Lower lobe of right lung (tissue), 2 donors: ENCODE measurements at regions not wholly inside any gene's neighbourhood (a gene's known extent, or its start where the extent isn't known, plus 50 kb on each side); places are given as distances from the start of the nearest gene placed in this dataset.

Experiments used
- ATAC-seq, 2 donors: fragments of 200-7000 bp; cut with Tn5 transposase; one replicate each; pipeline ENCODE4 v1.9.1; 2020 to 2022; ENCODE audit warnings: mild to moderate bottlenecking in 2 of 2, moderate library complexity in 2 of 2
- DNase-seq: peaks from one replicate; pipeline ENCODE4 v3.0.0-alpha.2; 2020
- H3K27ac ChIP-seq: fragments of 200-600 bp; one replicate; pipeline ENCODE4 v1.8.0; 2022
- H3K27me3 ChIP-seq: fragments of 200-600 bp; one replicate; pipeline ENCODE4 v1.8.0; 2022; ENCODE audit warnings: low read depth
- H3K36me3 ChIP-seq: fragments of 200-600 bp; one replicate; pipeline ENCODE4 v1.8.0; 2022; ENCODE audit warnings: mild to moderate bottlenecking
- H3K4me1 ChIP-seq: fragments of 200-600 bp; one replicate; pipeline ENCODE4 v1.8.0; 2022
- H3K4me3 ChIP-seq: fragments of 200-600 bp; one replicate; pipeline ENCODE4 v1.8.0; 2022; ENCODE audit warnings: mild to moderate bottlenecking
- H3K9me3 ChIP-seq: fragments of 200-600 bp; one replicate; pipeline ENCODE4 v1.8.0; 2022
- CTCF ChIP-seq: fragments of 200-600 bp; IDR thresholded peaks from one replicate; pipeline ENCODE4 v1.8.0; 2022; ENCODE audit warnings: antibody characterized with exemption, mild to moderate bottlenecking
- intact Hi-C: fragments of 100-400 bp; cut with DNase I; formaldehyde crosslinking; loops from one replicate; pipeline ENCODE4 v1.11.0; 2022
- donor health status: DM: no; HTN: yes; CAD: no; lungs with severe emphysema.

- no peak for DNase-seq
- Histone ChIP-seq H3K4me1 (no peaks in the 10 kb centered on the region), H3K4me3 (no peak overlapping the region), H3K9me3 (no peaks in the 10 kb centered on the region), H3K27me3 (peaks cover 4% of the 10 kb centered on the region), H3K36me3 (no peaks in the 10 kb centered on the region), H3K27ac (no peak overlapping the region)
- no peak for TF ChIP-seq CTCF
- intact Hi-C loops, result no loop called here
- no peak for ATAC-seq
These were observed 311.0 kb downstream of the NSG2 start for GRCh38 chr5:174356536-174356935.

GRCh38 chr5:174358276-174358675 is 312.8 kb downstream of the NSG2 start:
- H3K27me3 ChIP-seq, result no peaks in the 10 kb centered on the region
- H3K9me3 ChIP-seq, result peaks cover 9% of the 10 kb centered on the region
- TF ChIP-seq CTCF, result no peak
- ATAC-seq (no peak), DNase-seq (no peak)
- H3K27ac ChIP-seq, result no peak overlapping the region
- intact Hi-C loops, result no loop called here
- no peaks in the 10 kb centered on the region for H3K36me3 ChIP-seq
- no peaks in the 10 kb centered on the region for H3K4me1 ChIP-seq
- no peak overlapping the region for H3K4me3 ChIP-seq

GRCh38 chr5:174359071-174359470 is 313.6 kb downstream of the NSG2 start:
- Histone ChIP-seq H3K4me1 (no peaks in the 10 kb centered on the region), H3K27me3 (no peaks in the 10 kb centered on the region), H3K9me3 (peaks cover 9% of the 10 kb centered on the region), H3K4me3 (no peak overlapping the region), H3K27ac (no peak overlapping the region), H3K36me3 (no peaks in the 10 kb centered on the region)
- intact Hi-C loops, result no loop called here
- DNase-seq (no peak), ATAC-seq (no peak)
- TF ChIP-seq CTCF, result no peak

GRCh38 chr5:174362514-174362913 is 317.0 kb downstream of the NSG2 start:
- Histone ChIP-seq H3K36me3 (no peaks in the 10 kb centered on the region), H3K27ac (no peak overlapping the region), H3K27me3 (no peaks in the 10 kb centered on the region), H3K9me3 (peaks cover 9% of the 10 kb centered on the region), H3K4me3 (no peak overlapping the region), H3K4me1 (no peaks in the 10 kb centered on the region)
- intact Hi-C loops, result no loop called here
- ATAC-seq (no peak), DNase-seq (no peak)
- no peak for TF ChIP-seq CTCF

GRCh38 chr5:174363934-174364333 is 318.4 kb downstream of the NSG2 start:
- no peaks in the 10 kb centered on the region for H3K27me3 ChIP-seq
- no peak for TF ChIP-seq CTCF
- no peaks in the 10 kb centered on the region for H3K36me3 ChIP-seq
- intact Hi-C loops, result no loop called here
- no peak overlapping the region for H3K27ac ChIP-seq
- no peak overlapping the region for H3K4me3 ChIP-seq
- ATAC-seq (no peak), DNase-seq (no peak)
- H3K4me1 ChIP-seq, result no peaks in the 10 kb centered on the region
- peaks cover 9% of the 10 kb centered on the region for H3K9me3 ChIP-seq

GRCh38 chr5:174364676-174365075 is 319.2 kb downstream of the NSG2 start:
- Histone ChIP-seq H3K36me3 (no peaks in the 10 kb centered on the region), H3K4me3 (no peak overlapping the region), H3K27me3 (no peaks in the 10 kb centered on the region), H3K4me1 (no peaks in the 10 kb centered on the region), H3K9me3 (peaks cover 9% of the 10 kb centered on the region), H3K27ac (no peak overlapping the region)
- intact Hi-C loops, result no loop called here
- ATAC-seq (no peak), DNase-seq (no peak)
- TF ChIP-seq CTCF, result no peak
